HEK293 (cell line): ENCODE measurements at regions not wholly inside any gene's neighbourhood (a gene's known extent, or its start where the extent isn't known, plus 50 kb on each side); places are given as distances from the start of the nearest gene placed in this dataset.

Source experiments
- CTCF ChIA-PET: fragments of 350-600 bp; formaldehyde crosslinking; extraction: SDS; loops from one replicate; lab custom pipeline; 2021; ENCODE audit warnings: antibody characterized with exemption; lab: Yijun Ruan, JAX
- POLR2A ChIA-PET: fragments of 300-600 bp; formaldehyde crosslinking; extraction: SDS; loops from one replicate; lab custom pipeline; 2020; ENCODE audit warnings: antibody characterized with exemption, inconsistent platforms; lab: Yijun Ruan, JAX
- H3K27ac ChIP-seq: fragments of 200-500 bp; sonication (Bioruptor generic); 2 replicates; pipeline ENCODE4 v1.5.1; 2014; ENCODE audit warnings: low read depth, low read length, control low read depth, inconsistent platforms; ENCODE audit errors: extremely low read depth
- H3K36me3 ChIP-seq, 2 experiments: fragments of 200-500 bp in 1 of 2; sonication (Bioruptor generic) in 1 of 2; 1 replicate in 1 of 2; 2 replicates in 1 of 2; pipeline ENCODE4 v1.5.1; 2014 to 2017; ENCODE audit warnings: inconsistent platforms in 2 of 2, low read length in 2 of 2; ENCODE audit not compliant: control insufficient read depth in 2 of 2, insufficient read depth in 1 of 2
- H3K4me1 ChIP-seq: fragments of 200-500 bp; sonication (Bioruptor generic); 2 replicates; pipeline ENCODE4 v1.5.1; 2014; ENCODE audit warnings: mild to moderate bottlenecking, low read length, inconsistent platforms; ENCODE audit not compliant: control insufficient read depth, insufficient read depth
- H3K4me3 ChIP-seq: 2 replicates; pipeline ENCODE4 v1.5.1; 2011; ENCODE audit warnings: low read depth, mild to moderate bottlenecking, control low read depth, low read length, moderate library complexity
- H3K9me3 ChIP-seq: fragments of 200-500 bp; sonication (Bioruptor generic); 2 replicates; pipeline ENCODE4 v1.5.1; 2014; ENCODE audit warnings: low read depth, low read length, inconsistent platforms; ENCODE audit not compliant: control insufficient read depth, insufficient read depth
- ELK4 ChIP-seq: IDR thresholded peaks from 2 replicates; pipeline ENCODE4 v1.6.1; 2011; ENCODE audit warnings: mild to moderate bottlenecking, low read depth, low read length, borderline replicate concordance
- FEZF1 ChIP-seq: fragments of 450-650 bp; formaldehyde crosslinking; IDR thresholded peaks from 2 replicates; pipeline ENCODE4 v1.5.1; 2016; ENCODE audit warnings: missing biosample characterization, missing genetic modification characterization
- GFI1B ChIP-seq: fragments of 450-650 bp; formaldehyde crosslinking; IDR thresholded peaks from 2 replicates; pipeline ENCODE4 v1.5.1; 2016; ENCODE audit warnings: missing biosample characterization, missing genetic modification characterization
- GLI2 ChIP-seq: fragments of 450-650 bp; formaldehyde crosslinking; IDR thresholded peaks from 2 replicates; pipeline ENCODE4; 2017; ENCODE audit warnings: missing biosample characterization, missing genetic modification characterization, low read depth, borderline replicate concordance
- INSM2 ChIP-seq: fragments of 450-650 bp; formaldehyde crosslinking; IDR thresholded peaks from 2 replicates; pipeline ENCODE4 v1.5.1; 2016; ENCODE audit warnings: missing biosample characterization, missing genetic modification characterization
- KLF10 ChIP-seq: fragments of 450-650 bp; IDR thresholded peaks from 2 replicates; pipeline ENCODE4 v1.5.1; 2018; ENCODE audit warnings: missing biosample characterization, mild to moderate bottlenecking, missing genetic modification characterization
- KLF17 ChIP-seq: fragments of 450-650 bp; formaldehyde crosslinking; IDR thresholded peaks from 2 replicates; pipeline ENCODE4 v1.5.1; 2016; ENCODE audit warnings: missing biosample characterization, missing genetic modification characterization
- REPIN1 ChIP-seq: fragments of 450-650 bp; formaldehyde crosslinking; IDR thresholded peaks from 2 replicates; pipeline ENCODE4 v1.5.1; 2017; ENCODE audit warnings: missing biosample characterization, missing genetic modification characterization, low read depth
- SETDB1 ChIP-seq: IDR thresholded peaks from one replicate; pipeline ENCODE4 v1.6.1; 2017; ENCODE audit warnings: mild to moderate bottlenecking, low read length, moderate library complexity, mixed read lengths; ENCODE audit not compliant: insufficient read length
- TCF7L2 ChIP-seq: IDR thresholded peaks from 2 replicates; pipeline ENCODE4 v1.6.1; 2011; ENCODE audit warnings: low read depth, mild to moderate bottlenecking, inconsistent platforms, low read length, moderate library complexity, borderline replicate concordance
- ZBTB1 ChIP-seq: fragments of 450-650 bp; formaldehyde crosslinking; IDR thresholded peaks from 2 replicates; pipeline ENCODE4 v1.5.1; 2016; ENCODE audit warnings: missing biosample characterization, missing genetic modification characterization
- ZBTB10 ChIP-seq: fragments of 450-650 bp; formaldehyde crosslinking; IDR thresholded peaks from 2 replicates; pipeline ENCODE4 v1.5.1; 2016; ENCODE audit warnings: missing biosample characterization, missing genetic modification characterization
- ZNF121 ChIP-seq: fragments of 450-650 bp; formaldehyde crosslinking; IDR thresholded peaks from 2 replicates; pipeline ENCODE4 v1.5.1; 2016; ENCODE audit warnings: missing biosample characterization, missing genetic modification characterization
- ZNF146 ChIP-seq: fragments of 450-650 bp; formaldehyde crosslinking; IDR thresholded peaks from 2 replicates; pipeline ENCODE4 v1.5.1; 2016; ENCODE audit warnings: missing biosample characterization, missing genetic modification characterization
- ZNF184 ChIP-seq: fragments of 450-650 bp; IDR thresholded peaks from 2 replicates; pipeline ENCODE4 v1.5.1; 2018; ENCODE audit warnings: missing biosample characterization, mild to moderate bottlenecking, missing genetic modification characterization
- ZNF324 ChIP-seq: fragments of 450-650 bp; formaldehyde crosslinking; IDR thresholded peaks from 2 replicates; pipeline ENCODE4 v1.5.1; 2016; ENCODE audit warnings: missing biosample characterization, missing genetic modification characterization
- ZNF366 ChIP-seq: fragments of 450-650 bp; formaldehyde crosslinking; conservative IDR thresholded peaks from 2 replicates; pipeline ENCODE4 v1.5.1; 2016; ENCODE audit warnings: missing biosample characterization, missing genetic modification characterization
- ZNF629 ChIP-seq: fragments of 450-650 bp; formaldehyde crosslinking; IDR thresholded peaks from 2 replicates; pipeline ENCODE4 v1.5.1; 2017; ENCODE audit warnings: missing biosample characterization, missing genetic modification characterization
- ZNF747 ChIP-seq: fragments of 450-650 bp; formaldehyde crosslinking; IDR thresholded peaks from 2 replicates; pipeline ENCODE4 v1.5.1; 2016; ENCODE audit warnings: missing biosample characterization, missing genetic modification characterization
- ZNF843 ChIP-seq: fragments of 450-650 bp; formaldehyde crosslinking; IDR thresholded peaks from 2 replicates; pipeline ENCODE4 v1.5.1; 2016; ENCODE audit warnings: missing biosample characterization, missing genetic modification characterization
- TF ChIP-seq, protein P1 (sequence below): fragments of 450-650 bp; formaldehyde crosslinking; IDR thresholded peaks from 2 replicates; pipeline ENCODE4 v1.5.1; 2017; ENCODE audit warnings: missing biosample characterization, missing genetic modification characterization
- TF ChIP-seq, protein P2 (sequence below): fragments of 450-650 bp; formaldehyde crosslinking; optimal IDR thresholded peaks from 2 replicates; pipeline ENCODE3; 2016; ENCODE audit warnings: missing biosample characterization, mild to moderate bottlenecking, missing genetic modification characterization

DNA sequence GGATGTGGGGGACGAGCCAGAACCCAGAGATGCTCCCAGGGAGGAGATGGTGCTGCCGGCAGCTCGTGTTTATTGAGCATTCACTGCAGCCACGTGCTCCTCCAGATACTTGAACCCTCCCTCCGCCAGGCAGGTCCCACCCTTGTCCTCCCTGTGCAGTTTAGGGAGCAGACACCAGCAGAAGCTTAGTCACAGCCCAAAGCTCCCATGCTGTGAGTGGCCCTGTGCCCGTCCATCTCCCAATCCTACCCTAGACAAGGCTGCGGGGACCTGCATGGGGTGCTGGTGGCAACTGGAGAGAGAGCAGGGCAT, 176.5 kb upstream of the COPS8 start:
- H3K27ac ChIP-seq: no peak overlapping the region
- H3K9me3 ChIP-seq: no peaks in the 10 kb centered on the region
- POLR2A ChIA-PET: no interaction called here
- CTCF ChIA-PET: no interaction called here
- TF ChIP-seq FEZF1 (tag by site-specific recombination) (no peak), ZNF324 (no peak), ZNF146 (no peak), TCF7L2 (no peak)
- no peaks in the 10 kb centered on the region for H3K36me3 ChIP-seq
- H3K4me3 ChIP-seq: no peak overlapping the region
- H3K4me1 ChIP-seq: no peaks in the 10 kb centered on the region

- POLR2A ChIA-PET: no interaction called here
- TF ChIP-seq KLF17 (tag by site-specific recombination): no peak
- no peak for TF ChIP-seq ZBTB1 (tag by site-specific recombination)
- no peak for TF ChIP-seq ZNF629
- TF ChIP-seq ZNF184 (tag by site-specific recombination): no peak
- TF ChIP-seq INSM2 (tag by site-specific recombination): no peak
- TF ChIP-seq REPIN1: no peak
- no peak for TF ChIP-seq ELK4
- no peak for TF ChIP-seq ZNF747 (tag by site-specific recombination)
- TF ChIP-seq, protein P1, sequence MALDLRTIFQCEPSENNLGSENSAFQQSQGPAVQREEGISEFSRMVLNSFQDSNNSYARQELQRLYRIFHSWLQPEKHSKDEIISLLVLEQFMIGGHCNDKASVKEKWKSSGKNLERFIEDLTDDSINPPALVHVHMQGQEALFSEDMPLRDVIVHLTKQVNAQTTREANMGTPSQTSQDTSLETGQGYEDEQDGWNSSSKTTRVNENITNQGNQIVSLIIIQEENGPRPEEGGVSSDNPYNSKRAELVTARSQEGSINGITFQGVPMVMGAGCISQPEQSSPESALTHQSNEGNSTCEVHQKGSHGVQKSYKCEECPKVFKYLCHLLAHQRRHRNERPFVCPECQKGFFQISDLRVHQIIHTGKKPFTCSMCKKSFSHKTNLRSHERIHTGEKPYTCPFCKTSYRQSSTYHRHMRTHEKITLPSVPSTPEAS (tag by site-specific recombination): no peak
- no peak for TF ChIP-seq ZNF121 (tag by site-specific recombination)
- TF ChIP-seq KLF10 (tag by site-specific recombination): no peak
- TF ChIP-seq GFI1B (tag by site-specific recombination): no peak
- TF ChIP-seq SETDB1: no peak
- no peak for TF ChIP-seq ZBTB10
- TF ChIP-seq ZNF366 (tag by site-specific recombination): no peak
- no peak for TF ChIP-seq ZNF843 (tag by site-specific recombination)
- TF ChIP-seq, protein P2, sequence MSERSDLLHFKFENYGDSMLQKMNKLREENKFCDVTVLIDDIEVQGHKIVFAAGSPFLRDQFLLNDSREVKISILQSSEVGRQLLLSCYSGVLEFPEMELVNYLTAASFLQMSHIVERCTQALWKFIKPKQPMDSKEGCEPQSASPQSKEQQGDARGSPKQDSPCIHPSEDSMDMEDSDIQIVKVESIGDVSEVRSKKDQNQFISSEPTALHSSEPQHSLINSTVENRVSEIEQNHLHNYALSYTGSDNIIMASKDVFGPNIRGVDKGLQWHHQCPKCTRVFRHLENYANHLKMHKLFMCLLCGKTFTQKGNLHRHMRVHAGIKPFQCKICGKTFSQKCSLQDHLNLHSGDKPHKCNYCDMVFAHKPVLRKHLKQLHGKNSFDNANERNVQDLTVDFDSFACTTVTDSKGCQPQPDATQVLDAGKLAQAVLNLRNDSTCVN (tag by site-specific recombination): no peak
- no peak for TF ChIP-seq GLI2 (tag by site-specific recombination)
- Histone ChIP-seq H3K4me1 (no peaks in the 10 kb centered on the region), H3K9me3 (no peaks in the 10 kb centered on the region), H3K4me3 (no peak overlapping the region), H3K27ac (no peak overlapping the region), H3K36me3 (no peaks in the 10 kb centered on the region)
- CTCF ChIA-PET: no interaction called here
Observed at GRCh38 chr2:236909802-236910201, 175.9 kb upstream of the COPS8 start.
